ENCODE measurements at regions not wholly inside any gene's neighbourhood (a gene's known extent, or its start where the extent isn't known, plus 50 kb on each side); places are given as distances from the start of the nearest gene placed in this dataset.

- TF ChIP-seq ZNF416 (tag by site-specific recombination; IDR thresholded peaks at IDR 0.05) = no peak
- no peak for TF ChIP-seq ATF2 (tag by site-specific recombination; IDR thresholded peaks at IDR 0.05; ENCODE audit: low read depth)
- TF ChIP-seq CTCF (tag by site-specific recombination; IDR thresholded peaks at IDR 0.05) = no peak
- no peak for TF ChIP-seq ZNF707 (tag by site-specific recombination; IDR thresholded peaks at IDR 0.05)
- no peak for TF ChIP-seq ZNF112 (tag by site-specific recombination; IDR thresholded peaks at IDR 0.05)
- TF ChIP-seq ZNF639 (tag by site-specific recombination; IDR thresholded peaks at IDR 0.05) = no peak
- TF ChIP-seq ZNF146 (tag by site-specific recombination; IDR thresholded peaks at IDR 0.05) = no peak
- no peak for TF ChIP-seq ZNF24 (tag by site-specific recombination; IDR thresholded peaks at IDR 0.05)
- no peak for TF ChIP-seq IKZF3 (tag by site-specific recombination; IDR thresholded peaks at IDR 0.05)
- no peak for TF ChIP-seq KLF16 (tag by site-specific recombination; IDR thresholded peaks at IDR 0.05)
These were observed 55.3 kb upstream of the RBFOX3 start for GRCh38 chr17:79666111-79666510.

All from HEK293 (cell line).